OCI-LY7 (cell line): ENCODE measurements at regions not wholly inside any gene's neighbourhood (a gene's known extent, or its start where the extent isn't known, plus 50 kb on each side); places are given as distances from the start of the nearest gene placed in this dataset.

ENCODE experiments used
- CTCF ChIP-seq: fragments of 200-600 bp; sonication (generic); conservative IDR thresholded peaks from 2 replicates; pipeline ENCODE4 v1.5.1; 2014; ENCODE audit warnings: mild to moderate bottlenecking, antibody characterized with exemption, low read length, moderate library complexity, mixed read lengths
- EZH2phosphoT487 ChIP-seq: fragments of 200-600 bp; sonication (generic); IDR thresholded peaks from 2 replicates; pipeline ENCODE4 v1.6.1; 2018; ENCODE audit warnings: low read depth, borderline replicate concordance, mild to moderate bottlenecking, mixed run types, antibody characterized with exemption, low read length, moderate library complexity, mixed read lengths

GRCh38 chr3:72058493-72059081 is 273.6 kb upstream of the PROK2 start:
- TF ChIP-seq EZH2phosphoT487, result no peak
- no peak for TF ChIP-seq CTCF
